ENCODE measurements at regions not wholly inside any gene's neighbourhood (a gene's known extent, or its start where the extent isn't known, plus 50 kb on each side); places are given as distances from the start of the nearest gene placed in this dataset.
"Not testable (repeated sequence)": the region's sequence is repeated elsewhere in the genome, so short reads cannot be mapped to it uniquely, and the experiment has no call there.

DNA sequence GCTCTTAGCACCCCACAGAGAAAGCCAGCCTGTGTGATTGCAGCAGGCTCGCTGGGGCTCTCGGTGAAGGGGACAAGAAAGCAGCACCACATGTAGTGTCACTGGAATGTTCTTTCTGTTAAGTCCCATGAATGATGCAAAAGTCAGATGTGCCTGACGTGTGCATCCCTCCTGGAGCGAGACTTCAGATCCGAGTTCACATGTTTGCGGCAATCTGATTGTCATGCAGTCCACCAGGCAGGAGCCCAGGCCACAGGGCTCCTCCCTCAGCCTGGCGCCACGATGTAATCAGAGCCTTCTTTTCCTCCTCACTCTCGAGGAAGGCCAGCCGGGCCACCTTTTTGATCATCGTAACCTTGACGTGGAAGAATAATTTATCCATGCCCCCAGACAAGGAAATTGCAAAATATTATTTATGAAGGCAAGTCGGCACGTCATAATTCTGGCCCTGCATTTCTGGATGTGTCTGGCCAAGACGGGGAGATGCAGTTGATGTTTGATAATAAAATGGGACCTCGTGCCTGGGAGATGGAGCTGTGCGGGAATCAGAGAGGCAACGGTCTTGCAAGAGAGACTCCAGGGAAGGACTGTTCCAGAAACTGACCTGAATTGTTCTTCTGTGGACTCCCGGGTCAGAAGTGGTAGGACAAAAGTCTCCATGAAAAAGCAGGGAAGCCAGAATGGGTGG is 214.6 kb downstream of the PHETA1 start:
- DNase-seq (ENCODE audit: low read depth), result no peak

DNA sequence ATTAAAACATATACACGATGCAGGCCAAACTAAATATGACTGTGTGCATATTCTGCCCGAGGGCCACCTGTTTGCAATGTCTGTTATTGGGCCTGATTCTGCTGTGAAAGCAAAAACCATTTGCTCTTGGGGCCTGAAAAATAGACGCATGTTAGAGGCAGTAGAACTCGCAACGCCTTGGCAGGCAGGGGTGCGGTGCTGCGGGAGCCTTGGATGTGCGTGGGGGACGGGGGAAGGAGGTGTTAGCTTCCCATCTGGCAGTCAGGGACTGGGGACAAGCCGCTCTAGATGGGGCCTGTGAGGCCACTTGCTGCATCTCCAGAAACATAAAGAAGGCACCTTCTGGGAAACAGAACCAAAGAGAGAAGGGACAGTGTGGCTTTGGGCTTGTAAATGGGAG is 216.3 kb downstream of the PHETA1 start:
- no peak for DNase-seq (ENCODE audit: low read depth)

DNA sequence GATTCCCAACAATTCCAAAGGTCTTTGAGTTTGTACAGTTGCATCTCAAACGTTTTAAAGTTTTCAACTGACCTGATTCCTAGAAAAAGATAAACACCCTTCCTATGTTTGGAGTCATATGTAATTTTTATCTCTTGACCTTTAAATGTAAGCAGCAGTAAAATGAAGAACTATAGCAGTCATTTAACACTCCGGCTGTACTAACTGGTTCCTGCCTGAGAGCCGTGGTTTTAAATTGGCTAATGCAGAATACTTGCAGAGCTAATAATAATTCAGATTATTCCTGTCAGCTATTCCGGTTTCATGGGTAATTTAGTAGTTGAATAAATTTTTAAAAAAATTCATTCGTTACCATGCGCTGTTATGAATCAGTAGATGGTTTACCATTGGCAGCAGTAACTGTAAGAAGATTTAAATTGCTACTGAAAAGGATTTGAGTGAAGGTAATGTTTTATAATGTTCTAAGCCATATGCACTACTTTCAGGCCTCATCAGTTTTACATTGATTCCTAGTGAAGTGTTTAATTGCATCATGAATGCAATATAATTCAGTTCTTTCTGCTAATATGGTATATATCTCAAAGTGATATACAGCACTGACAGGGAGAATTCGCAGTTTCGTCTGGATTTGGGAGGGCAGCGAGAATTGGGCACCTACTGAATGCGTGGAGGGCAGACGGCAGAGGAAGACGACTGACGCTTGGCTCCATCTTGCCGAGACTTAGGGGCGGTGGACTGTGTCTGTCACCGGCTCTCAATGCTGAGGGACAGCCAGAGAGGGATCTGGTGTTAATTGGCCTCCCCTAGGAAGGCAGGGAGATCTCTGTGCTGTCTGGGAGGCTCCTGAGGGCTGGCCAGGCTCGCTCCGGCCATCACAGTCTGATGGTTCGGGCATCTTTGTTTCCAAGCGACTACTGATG is 217.7 kb downstream of the PHETA1 start:
- no peak for DNase-seq (ENCODE audit: low read depth)

DNA sequence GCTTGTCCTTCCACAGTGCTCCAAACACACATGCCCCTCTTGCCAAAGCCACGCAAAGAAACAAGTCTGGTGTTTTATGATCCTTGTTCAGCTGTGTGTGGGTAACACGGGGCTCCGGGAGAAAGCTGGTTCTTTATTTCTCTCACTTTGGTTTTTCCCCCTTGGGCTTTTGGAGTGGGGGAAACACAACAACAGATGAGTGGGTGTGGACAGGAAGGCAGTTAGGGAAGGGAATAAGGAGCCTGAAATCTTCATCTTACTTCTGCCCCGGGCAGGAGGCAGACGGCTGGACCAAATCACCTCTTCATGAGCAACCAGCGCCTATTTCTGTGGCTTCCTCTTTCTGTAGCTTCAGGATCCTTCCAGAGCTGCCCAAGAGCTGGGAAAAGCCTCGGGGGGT is 218.5 kb downstream of the PHETA1 start:
- DNase-seq (ENCODE audit: low read depth), result no peak

DNA sequence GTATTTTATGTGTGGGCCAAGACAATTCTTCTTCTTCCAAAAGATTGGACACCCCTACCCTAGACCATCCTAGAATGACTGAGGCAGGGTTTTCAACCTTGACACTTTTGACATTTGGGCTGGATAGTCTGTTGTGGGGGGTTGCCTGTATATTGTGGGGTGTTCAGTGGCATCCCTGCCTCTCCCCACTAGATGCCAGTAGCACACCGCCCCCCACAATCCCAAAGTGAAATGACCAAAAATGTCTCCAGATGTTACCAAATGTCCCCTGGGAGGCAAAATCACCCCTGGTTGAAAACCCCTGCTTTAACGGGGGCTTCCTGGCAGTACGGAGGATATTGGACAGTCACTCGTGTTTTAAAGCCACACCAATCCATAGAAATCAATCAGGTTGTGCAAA is 219.6 kb downstream of the PHETA1 start:
- DNase-seq (ENCODE audit: low read depth), result no peak

DNA sequence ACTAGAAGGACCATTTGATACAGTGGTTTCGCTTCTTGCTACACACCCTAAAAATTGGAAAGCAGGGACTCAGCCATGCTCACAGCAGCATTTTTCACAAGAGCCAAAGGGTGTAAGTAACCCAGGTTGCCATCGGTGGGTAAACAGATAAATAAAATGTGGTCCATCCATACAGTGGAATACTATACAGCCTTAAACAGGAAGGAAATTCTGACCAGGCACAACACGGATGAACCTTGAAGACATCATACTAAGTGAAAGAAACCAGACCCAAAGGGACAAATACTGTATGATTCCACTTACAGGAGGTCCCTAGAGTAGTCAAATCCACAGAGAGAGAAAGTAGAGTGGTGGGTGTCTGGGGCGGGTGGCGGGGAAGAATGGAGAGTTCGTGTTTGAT is 220.9 kb downstream of the PHETA1 start:
- no peak for DNase-seq (ENCODE audit: low read depth)

DNA sequence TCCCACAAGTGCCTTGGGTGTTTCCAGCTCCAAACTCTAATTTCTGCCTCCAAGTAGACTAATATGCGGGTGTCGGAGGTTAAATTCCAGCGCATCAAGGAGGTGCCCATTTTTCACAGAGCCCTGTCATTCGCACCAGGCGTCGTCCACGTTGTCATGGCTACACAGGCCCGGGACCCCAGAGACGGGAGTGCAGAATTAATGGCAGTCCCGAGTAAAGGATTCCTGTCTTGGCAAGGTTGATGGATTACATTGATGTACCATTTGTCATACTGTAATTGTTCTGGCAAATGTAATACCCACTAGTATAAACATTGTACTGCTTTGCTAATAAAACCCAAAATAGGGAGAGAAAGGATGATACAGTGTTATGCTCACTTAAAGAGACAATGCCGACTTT is 222.9 kb upstream of the MYL2 start:
- no peak for DNase-seq (ENCODE audit: low read depth)

DNA sequence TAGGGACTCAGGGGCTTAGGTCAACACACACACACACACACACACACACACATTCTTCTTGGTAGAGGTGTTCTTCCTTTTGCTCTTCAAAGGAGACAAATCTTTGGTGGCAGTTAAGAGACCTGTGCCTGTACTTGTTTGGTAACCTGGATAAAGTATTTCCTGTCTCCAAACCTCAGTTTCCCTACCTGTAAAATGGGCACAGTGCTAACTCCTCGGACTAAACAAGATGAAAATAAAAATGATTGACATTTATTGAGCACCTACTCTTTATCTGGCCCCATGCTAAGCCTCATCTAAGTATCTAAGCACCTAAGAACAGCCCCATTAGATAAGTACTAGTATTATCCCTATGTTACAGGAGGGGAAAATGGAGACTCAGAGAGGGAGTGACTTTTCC is 220.8 kb upstream of the MYL2 start:
- DNase-seq (ENCODE audit: low read depth), result no peak

DNA sequence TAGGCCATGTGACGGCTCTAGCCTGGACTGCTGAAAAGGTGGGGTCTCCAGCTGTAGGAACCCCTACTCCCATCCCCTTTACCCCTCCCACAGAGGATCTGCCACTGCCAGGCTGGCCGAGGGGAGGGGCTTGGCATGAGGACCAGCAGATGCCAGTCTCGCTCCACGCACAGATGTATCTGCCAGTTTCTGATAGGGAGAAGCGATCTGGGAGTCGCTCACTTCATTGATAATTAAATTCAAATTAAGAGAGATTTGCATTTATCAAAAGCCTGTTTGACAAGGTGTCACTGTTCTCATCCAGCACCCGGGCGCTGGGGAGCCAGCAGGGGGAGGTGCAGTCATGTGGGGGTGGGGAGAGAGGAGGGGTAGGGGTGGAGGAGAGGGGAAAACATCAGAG is 217.6 kb upstream of the MYL2 start:
- DNase-seq (ENCODE audit: low read depth), result no peak

DNA sequence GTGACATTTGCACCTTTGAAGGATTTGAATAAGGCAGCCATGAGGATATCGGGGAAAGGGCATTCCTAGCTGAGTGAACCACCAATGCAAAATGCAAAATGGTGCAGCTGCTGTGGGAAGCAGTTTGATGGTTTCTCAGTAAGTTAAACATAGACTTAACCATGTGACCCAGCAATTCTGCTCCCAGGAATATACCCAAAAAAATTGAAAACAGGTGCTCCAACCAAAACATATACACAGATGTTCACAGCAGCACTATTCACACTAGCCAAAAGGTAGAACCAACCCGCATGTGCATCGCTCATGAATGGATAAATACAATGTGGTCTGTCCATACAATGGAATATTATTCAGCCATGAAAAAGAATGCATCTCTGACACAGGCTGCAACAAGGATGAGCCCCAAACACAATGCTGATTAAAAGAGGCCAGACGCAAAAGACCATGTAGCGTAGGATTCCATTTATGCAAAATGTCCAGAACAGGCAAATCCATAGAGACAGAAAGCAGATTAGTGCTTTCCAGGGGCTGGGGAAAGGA is 215.0 kb upstream of the MYL2 start:
- DNase-seq (ENCODE audit: low read depth), result no peak

DNA sequence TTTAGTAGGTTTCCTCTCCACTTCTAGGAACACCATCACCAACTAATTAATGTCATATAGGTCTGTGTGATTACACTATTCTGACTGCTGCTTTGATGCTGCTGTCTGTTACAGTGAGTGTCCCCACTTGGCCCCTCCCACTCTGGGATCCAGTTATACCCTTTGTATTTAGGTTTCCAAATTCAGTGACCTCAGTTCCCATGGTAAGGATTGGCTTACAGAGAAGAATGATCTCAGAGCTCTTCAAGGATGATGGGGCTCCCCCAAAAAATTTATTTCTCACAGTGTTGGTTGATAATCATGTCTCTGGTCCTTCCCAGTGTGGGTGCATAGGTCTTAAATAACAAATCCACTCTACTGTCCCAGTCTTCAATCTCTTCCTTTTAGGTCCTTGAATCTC is 210.0 kb upstream of the MYL2 start:
- no peak for DNase-seq (ENCODE audit: low read depth)

DNA sequence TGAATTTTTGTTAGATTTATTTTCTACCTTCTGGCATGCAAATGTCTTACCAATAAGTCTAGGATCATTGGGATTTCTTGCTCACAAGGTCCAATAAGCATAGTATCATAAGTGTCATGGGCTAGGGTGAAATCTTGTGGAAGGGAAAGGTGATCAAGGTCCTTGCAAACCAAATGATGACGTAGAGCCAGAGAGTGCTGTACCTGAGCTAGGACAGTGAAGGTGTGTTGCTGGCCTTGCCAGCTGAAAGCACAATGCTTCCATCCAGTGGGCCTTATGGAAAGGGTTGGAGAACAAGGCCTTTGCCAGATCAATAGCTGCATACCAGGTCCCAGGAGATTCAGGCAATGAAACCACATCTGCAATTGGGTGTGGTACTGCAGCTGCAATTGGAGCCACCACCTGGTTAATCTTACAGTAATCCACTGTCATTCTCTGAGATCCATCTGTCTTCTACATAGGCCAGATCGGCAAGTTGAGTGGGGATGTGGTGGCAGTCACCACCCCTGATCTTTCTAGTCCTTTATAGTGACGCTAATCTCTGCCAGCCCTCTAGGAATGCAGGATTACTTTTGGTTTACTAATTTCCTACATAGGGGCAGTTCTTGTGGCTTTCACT is 208.9 kb upstream of the MYL2 start:
- DNase-seq (ENCODE audit: low read depth), result no peak

DNA sequence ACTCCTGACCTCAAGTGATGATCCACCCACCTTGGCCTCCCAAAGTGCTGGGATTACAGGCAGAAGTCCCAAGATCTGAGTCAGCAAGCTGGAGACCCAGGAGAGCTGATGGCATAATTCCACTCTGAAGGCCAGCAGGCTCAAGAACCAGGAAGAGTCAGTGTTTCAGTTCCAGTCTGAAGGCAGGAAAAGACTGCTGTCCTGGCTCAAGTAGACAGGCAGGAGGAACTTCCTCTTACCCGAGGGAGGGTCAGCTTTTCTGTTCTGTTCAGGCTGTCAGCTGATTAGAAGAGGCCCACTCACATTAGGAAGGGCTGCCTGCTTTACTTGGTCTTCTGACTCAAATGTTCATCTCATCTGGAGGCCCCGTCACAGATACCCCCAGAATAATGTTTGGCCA is 206.0 kb upstream of the MYL2 start:
- DNase-seq (ENCODE audit: low read depth), result no peak

DNA sequence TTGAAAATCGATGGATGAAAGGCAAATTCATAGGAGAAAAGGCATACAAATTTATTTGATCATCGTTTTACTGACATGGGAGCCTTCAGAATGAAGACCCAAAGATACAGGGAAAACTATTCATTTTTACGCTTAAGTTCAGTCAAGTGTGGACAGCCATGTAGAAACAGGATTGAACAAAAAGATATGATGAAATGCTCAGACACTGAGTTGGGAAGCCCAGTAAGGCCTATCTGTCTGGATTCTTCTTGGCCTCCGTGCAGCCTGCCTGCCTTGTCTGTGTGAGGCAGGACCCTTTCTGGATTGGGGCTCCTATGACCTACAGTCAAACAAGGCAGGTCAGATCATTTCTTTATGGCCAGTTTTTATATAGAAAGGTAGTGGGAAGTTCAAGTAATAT is 203.8 kb upstream of the MYL2 start:
- no peak for DNase-seq (ENCODE audit: low read depth)

DNA sequence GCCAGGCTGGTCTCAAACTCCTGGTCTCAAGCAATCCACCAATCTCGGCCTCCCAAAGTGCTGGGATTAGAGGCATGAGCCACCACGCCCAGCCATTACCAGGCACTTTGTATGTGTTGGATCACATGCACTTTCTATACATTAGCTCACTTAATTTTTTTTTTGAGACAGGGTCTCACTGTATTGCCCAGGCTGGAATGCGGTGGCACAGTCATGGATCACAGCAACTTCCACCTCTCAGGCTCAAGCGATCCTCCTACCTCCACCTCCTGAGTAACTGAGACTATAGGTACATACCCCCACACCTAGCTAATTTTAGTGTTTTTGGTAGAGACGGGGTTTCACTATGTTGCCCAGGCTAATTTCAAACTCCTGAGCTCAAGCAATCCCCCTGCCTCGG is 203.0 kb upstream of the MYL2 start:
- no peak for DNase-seq (ENCODE audit: low read depth)

DNA sequence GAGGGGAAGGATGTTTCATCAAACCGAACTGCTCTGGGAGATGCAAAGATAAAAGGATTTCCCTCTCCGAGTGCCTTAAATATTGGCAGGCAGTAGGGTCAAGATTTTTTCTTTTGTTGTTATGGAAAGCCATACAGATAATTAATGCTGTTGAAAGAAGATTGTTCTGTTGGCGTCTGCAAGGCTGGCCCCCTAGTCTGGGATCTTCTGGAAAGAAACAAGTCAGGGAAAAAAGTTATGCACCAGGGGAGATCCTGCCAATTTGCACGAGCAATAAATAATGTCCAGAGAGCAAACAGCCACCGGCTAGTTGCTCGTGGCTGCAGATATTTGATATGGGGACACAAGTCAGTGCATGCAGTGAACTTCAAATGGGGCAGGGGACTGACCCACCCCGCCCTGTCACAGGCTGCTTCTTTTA is 202.1 kb upstream of the MYL2 start:
- no peak for DNase-seq (ENCODE audit: low read depth)

DNA sequence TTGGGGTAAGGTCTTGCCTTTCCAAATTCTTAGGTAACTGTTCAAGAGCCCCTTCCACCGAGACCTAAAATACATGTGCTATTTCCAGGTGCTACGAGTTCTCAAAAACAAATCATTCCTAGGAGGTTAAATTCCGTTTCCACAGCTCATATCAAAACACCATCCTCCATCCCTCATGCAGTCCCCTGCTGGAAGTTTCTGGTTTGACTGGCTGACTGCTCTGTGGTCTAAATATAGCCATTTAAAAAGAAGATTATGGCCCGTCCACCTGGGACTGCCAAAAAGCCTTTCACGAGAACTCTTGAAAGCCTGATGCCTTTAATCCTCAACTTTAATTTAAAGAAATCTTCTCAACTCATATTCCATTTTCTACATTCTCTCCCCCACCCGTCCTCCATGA is 201.5 kb upstream of the MYL2 start:
- no peak for DNase-seq (ENCODE audit: low read depth)

DNA sequence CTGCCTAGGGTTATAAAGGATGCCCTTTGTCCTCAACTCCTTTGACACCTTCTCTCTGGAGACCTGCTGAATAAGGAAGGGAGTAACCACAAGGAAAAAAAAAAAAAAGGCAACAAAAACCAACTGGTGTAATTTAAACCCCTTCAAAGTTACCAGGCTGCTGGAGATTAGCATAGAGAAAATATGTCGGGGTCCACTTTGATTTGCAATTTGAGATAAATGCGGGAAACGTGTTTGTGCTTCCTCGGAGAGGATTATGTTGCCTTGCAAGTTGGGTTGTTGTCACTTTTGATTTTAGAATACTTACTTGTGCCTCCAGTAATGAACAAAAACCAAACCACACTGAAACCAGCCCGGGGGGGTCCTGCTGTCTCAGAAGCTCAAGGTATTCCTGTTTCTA is 200.2 kb upstream of the MYL2 start:
- no peak for DNase-seq (ENCODE audit: low read depth)

DNA sequence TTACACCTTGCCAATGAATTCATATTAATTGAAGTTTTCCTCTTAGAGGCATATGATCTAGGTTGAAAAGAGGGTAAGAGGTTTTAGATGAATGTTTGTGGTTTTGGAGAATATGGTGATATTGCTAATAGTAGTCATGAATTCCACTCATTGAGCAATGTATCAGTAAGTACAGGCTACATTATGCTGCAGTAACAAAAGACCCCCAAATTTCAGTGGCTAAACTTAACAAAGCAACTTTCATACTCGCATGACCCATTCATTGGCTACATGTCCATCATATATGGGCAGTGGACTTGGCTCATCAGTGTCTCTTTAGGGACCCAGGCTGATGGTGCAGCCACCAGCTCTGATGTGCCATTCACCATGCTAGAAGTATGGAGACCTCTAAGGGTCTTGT is 196.6 kb upstream of the MYL2 start:
- no peak for DNase-seq (ENCODE audit: low read depth)

DNA sequence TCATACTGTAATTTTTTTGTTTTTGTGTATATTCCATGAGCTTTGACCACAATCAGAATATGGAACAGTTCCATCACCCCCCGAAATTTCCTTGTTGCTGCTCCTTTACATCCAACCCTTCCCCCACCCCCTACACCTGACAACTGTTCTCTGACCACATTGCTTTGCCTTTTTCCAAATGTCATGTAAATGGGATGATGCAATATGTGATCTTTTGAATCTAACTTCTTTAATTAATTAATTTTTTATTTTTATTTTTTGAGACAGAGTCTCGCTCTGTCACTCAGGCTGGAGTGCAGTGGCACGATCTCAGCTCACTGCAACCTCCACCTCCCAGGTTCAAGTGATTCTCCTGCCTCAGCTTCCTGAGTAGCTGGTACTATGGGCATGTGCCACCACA is 192.9 kb upstream of the MYL2 start:
- not testable (repeated sequence) for DNase-seq (ENCODE audit: low read depth)

DNA sequence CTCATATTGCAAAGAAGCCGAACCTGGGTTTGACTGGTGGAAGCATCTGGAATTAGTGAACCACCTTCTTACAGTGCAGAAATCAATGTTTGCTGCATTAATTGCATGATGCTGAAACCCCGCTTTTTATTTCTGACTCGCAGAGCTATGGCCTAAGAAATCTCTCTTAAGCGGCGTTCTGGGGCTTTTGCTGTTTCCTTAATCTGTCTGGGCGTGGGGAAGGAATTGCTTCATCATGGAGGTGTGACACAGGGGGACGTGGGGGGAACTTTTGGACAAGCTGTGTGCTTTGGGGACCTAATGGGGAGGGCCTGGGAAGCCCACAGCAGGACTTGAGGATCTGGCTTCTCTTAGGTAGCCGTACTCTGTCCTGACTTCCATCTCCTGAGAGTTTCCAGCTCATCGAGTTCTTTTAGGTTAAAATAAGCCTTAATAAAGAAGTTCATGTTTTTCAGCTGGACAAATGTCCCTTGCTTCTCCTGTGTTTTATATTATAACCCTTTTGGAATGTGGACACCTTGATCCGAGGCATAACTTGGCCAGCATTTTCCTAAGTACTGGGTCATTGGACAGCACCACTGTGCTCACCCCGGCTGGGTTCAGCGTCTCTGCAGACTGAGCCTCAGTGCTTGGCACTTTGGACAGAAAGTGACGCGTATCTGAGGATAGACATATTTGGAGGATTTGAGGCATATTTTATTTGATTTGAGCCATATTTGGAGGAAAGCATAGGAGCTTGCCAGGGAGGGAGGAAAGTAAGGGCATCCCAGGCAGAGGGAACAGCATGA is 192.1 kb upstream of the MYL2 start:
- DNase-seq (ENCODE audit: low read depth), result no peak

DNA sequence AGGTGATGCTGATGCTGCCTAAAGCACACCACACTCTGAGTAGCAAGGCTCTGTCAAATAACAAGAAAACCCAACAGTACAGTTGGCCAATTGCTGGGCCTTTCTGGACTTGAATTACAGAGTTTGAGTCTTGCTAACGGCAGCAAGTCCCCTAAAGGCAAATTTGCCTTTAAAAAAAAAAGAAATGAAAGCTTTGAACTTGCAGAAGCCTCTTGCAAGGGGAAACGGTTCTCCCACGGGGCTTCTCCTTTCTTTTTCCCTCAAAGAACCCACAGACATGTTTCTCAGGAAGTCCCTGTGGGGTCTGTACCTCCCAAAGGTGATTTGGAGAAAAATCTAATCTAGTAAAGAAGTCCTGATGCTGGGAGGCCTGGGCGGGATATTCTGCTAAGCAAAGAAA is 191.3 kb upstream of the MYL2 start:
- no peak for DNase-seq (ENCODE audit: low read depth)

Measured in amniotic epithelial cell (primary cell).